Erythroblast (primary cell): ENCODE measurements at regions not wholly inside any gene's neighbourhood (a gene's known extent, or its start where the extent isn't known, plus 50 kb on each side); places are given as distances from the start of the nearest gene placed in this dataset.

ENCODE experiments used
- GATA1 ChIP-seq: IDR thresholded peaks from 2 replicates; pipeline ENCODE4 v1.6.1; 2011; ENCODE audit warnings: low read depth, mild to moderate bottlenecking, control low read depth, low read length, moderate library complexity
- POLR2A ChIP-seq: IDR thresholded peaks from 2 replicates; pipeline ENCODE4 v1.6.1; 2011; ENCODE audit warnings: mild to moderate bottlenecking, low read length

GRCh38 chr3:132916096-132916495, 122.1 kb upstream of the TMEM108 start:
- no peak for TF ChIP-seq POLR2A
- TF ChIP-seq GATA1, result no peak
